ENCODE measurements at regions not wholly inside any gene's neighbourhood (a gene's known extent, or its start where the extent isn't known, plus 50 kb on each side); places are given as distances from the start of the nearest gene placed in this dataset.

- DNase-seq (ENCODE audit: low spot score) = no peak
Observed at GRCh38 chr16:59749662-59750336, 1015.7 kb upstream of the GOT2 start.

DNA sequence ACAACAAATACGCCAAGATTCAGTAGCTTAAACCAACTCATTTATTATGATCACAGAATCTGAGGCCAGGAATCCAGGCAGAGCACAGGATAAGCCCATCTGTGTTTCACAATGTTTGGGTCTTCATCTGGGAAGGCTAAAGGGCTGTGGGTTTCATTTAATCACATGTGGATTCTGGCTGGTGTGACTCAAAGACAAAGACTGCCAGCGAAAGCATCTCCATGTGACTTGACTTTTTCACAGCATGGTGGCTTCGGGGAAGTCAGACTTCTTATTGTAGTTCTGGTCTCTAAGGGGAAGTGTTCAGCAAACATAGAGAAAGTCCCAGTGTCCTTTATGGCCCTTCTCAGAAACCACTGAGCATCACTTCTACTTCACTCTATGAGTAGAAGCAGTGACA lies 1014.4 kb upstream of the GOT2 start:
- no peak for DNase-seq (ENCODE audit: low spot score)

GRCh38 chr16:59743504-59743903 lies 1009.4 kb upstream of the GOT2 start:
- no peak for DNase-seq (ENCODE audit: low spot score)

DNA sequence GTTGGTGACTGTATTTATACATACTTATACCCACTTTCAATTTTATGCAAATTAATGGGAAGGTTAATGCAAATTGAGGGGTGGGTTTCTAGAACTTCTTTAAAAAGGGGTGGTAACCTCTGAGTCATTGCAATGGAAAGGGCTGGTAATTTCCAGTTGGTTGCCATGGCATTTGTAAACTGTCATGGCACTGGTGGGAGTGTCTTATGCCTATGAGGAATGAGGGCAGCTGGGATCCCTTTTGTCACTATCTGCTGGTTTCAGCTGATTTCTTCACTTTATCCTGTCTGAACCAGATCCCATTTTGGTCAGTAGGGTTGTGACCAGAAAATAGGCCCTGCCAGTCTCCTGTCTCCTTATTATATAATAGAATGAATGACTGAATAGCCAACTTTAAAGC lies 1006.7 kb upstream of the GOT2 start:
- DNase-seq (ENCODE audit: low spot score) = no peak

- DNase-seq (ENCODE audit: low spot score) = no peak
Observed at GRCh38 chr16:59737274-59737673, 1003.2 kb upstream of the GOT2 start.

GRCh38 chr16:59733321-59733720 lies 999.2 kb upstream of the GOT2 start:
- DNase-seq (ENCODE audit: low spot score) = no peak

DNA sequence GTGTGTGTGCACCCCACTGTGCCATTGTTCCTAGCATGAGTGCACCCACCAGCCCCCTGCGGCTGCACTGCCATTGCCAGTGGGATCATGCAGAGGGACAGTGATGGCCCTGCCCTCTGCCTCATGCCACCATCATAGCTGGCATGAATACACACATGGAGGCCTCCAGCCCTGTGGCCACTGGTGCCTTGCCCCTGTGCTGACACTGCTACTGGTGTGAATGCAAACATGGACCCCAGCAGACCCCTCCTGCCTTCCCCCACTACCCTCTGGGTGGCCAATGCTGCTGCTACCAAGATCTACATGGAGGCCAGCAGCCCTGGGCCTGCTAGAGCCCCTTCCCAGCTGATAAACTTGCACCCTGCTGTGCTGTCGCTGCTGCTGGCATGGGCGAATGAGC lies 995.5 kb upstream of the GOT2 start:
- no peak for DNase-seq (ENCODE audit: low spot score)

DNA sequence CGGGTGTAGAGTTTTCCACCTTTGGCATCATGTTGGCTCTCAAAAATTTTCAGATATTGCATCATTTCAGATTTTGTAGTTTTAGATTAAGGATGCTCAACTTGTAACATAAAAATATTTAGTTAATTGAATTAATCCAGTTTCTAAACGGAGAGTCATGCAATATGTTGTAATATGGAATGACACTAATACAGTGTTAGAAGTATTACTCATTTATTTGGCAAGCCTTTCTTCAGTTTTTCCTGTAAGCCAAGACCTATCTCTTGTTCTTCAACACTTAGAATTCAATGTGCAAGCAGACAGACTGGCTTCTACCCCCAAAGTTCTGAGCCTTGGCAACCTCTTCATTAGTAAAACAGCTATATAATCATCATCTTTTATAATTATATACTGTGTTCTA lies 985.0 kb upstream of the GOT2 start:
- DNase-seq (ENCODE audit: low spot score) = no peak

GRCh38 chr16:59707436-59708226 lies 973.5 kb upstream of the GOT2 start:
- no peak for DNase-seq (ENCODE audit: low spot score)

- DNase-seq (ENCODE audit: low spot score) = no peak
Observed at GRCh38 chr16:59701963-59702930, 968.1 kb upstream of the GOT2 start.

DNA sequence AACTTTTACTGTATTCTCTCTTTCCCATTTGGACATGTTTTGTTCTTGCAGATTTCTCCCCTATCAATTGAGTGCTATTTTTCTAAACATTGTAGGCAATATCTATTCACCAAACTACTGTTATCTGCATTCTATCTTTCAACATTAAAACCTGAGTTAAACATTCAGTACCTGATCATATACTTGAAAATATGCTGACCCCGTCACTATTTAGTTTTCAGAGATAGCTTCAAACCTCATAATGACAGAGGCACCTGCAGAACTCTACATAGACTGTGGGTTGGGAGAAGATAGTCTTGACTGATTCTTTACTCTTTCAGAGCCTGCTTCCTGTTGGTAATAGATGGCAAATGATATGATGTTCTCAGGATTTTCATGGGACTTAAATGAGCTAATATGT lies 965.7 kb upstream of the GOT2 start:
- DNase-seq (ENCODE audit: low spot score) = no peak

DNA sequence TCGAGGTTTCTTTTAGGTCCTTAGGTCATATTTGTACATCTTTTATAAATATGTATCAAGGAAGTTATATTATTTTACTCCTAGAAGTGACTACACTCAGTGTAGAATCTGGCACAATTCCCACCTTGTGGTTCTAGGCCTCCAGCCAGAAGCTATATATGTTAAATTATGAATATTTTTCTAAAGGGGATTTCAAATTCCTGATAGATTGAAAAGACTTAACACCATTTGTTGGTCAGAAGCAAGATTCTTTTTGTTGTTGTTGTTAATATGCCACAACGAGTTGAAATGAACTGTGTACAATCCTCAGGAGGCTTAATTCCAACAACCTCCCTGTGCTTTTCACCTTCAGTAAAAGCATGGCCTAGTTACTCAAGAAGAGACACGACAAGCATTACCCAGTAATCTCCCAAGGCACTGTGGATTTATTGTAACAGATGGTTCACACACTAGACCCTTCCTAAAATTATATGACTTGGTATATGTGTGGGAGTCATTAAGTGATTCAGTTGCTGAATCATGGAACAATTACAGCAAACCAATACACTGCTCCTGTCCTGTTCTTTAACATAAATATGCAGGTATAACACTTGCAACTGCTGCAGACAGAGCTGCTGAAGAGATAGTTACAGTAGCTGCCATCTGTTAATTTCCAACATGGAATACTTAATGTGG lies 964.4 kb upstream of the GOT2 start:
- no peak for DNase-seq (ENCODE audit: low spot score)

DNA sequence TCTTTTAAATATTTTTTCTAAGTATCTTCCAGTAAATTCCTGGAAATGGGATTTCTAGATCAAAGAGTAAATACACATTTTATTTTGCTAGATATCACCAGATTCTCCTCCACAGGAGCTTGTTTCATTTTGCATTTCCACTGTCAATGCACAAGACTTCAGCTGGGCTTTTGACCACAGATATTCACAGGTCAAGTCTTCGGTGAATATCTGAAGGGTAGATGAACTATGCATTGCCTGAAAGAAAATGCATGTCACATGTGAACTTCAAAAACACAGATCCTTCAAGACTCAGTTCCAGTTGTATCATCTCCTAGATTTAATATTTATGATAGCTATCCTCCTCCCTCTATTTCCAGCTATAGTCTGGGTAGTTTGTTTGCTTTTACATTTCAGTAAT lies 963.6 kb upstream of the GOT2 start:
- no peak for DNase-seq (ENCODE audit: low spot score)

DNA sequence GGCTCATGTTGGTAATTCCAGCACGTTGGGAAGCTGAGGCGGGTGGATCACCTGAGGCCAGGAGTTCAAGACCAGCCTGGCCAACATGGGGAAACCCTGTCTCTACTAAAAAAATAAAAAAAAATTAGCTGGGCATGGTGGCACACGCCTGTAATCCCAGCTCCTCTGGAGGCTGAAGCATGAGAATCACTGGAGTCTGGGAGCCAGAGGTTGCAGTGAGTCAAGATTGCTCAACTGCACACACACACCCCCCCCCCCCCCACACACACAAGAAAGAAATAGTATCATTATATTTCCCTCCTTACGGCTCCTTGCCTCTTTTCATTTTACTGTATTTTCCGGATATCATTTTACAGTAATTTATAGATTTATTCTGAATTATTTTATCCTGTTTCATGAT lies 963.1 kb upstream of the GOT2 start:
- no peak for DNase-seq (ENCODE audit: low spot score)

GRCh38 chr16:59696495-59696894 lies 962.4 kb upstream of the GOT2 start:
- no peak for DNase-seq (ENCODE audit: low spot score)

DNA sequence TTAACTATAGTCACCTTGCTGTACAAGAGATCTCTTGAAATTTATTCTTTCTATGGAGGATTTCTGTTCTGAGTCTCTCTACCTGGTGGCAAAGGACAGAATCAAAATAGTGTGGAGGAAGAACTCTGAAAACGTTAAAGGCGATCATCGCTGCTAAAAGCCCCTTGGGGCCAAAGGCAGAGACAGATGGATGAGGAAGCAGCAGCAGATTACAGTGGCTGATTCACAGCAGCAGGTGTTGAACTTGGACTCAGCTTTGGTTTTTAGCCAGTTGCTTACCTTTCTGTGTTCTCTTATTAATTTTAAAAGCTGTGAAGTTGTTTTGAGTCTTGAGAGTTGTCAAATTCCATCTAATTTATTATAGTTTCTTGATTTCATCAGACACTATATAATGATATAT lies 956.1 kb upstream of the GOT2 start:
- no peak for DNase-seq (ENCODE audit: low spot score)

GRCh38 chr16:59688006-59688405 lies 953.9 kb upstream of the GOT2 start:
- DNase-seq (ENCODE audit: low spot score) = no peak

GRCh38 chr16:59686405-59686804 lies 952.3 kb upstream of the GOT2 start:
- no peak for DNase-seq (ENCODE audit: low spot score)

DNA sequence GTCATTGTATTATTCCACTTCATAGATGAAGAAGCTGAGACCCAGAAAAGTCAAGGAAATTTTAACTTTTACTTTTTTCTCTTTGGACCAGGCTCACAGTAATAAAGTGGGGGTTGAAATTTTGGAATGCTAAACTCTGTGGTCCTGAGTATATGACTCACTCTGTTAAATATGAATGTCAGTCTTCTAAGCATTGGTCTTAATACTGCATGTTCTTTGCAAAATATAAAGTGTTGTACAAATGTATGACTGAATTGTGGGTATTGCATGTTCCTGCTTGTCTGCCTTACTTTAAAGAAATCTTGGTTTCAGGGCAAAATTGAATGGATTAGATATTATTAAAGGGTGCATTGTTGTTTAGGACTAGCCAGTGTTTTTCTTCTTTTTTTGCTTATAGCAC lies 950.8 kb upstream of the GOT2 start:
- DNase-seq (ENCODE audit: low spot score) = no peak

GRCh38 chr16:59683709-59684108 lies 949.6 kb upstream of the GOT2 start:
- no peak for DNase-seq (ENCODE audit: low spot score)

DNA sequence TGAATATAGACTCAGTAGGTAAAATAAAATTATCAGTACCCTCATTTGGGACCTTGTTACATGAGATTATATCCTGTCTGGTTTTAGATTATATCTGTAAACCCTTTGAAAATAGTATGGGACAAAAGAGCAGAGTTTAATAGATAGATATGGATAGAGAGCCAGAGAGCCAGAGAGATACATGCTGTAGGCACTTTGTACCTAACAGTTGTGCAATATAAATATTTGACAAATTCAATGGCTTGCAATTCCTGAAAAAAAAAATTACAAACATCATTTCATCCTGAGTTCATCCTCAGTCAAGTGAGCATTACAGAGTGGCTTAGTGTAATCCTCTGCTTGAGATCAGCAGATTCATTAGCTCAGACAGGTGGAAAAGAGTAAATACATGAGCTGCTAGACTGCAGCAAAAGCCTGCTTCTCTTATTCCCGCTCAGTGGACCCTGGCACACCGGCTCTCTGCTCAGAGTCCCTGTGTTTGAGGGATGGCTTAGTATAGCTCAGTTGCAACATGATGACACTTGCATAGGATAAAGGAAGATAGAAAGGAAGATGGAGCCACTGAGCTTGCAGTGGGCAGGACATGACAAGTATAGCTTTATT lies 931.6 kb upstream of the GOT2 start:
- no peak for DNase-seq (ENCODE audit: low spot score)

Measured in mesenteric fat pad (tissue), 1 donor.